Neural progenitor cell (in vitro differentiated cells): ENCODE measurements at regions not wholly inside any gene's neighbourhood (a gene's known extent, or its start where the extent isn't known, plus 50 kb on each side); places are given as distances from the start of the nearest gene placed in this dataset.

Experiments
- DNase-seq: peaks from one replicate; pipeline ENCODE4 v3.0.0-alpha.2; 2016; ENCODE audit warnings: low spot score
- H2AFZ ChIP-seq: fragments of 200-600 bp; sonication (generic); replicated peaks from 2 replicates; pipeline ENCODE4 v1.6.1; 2016; ENCODE audit warnings: antibody characterized with exemption
- H3F3A ChIP-seq: fragments of 200-600 bp; sonication (generic); 2 replicates; pipeline ENCODE4 v1.6.1; 2016; ENCODE audit warnings: antibody characterized with exemption, low read depth
- H3K27ac ChIP-seq: fragments of 200-600 bp; sonication (generic); 2 replicates; pipeline ENCODE4 v1.5.1; 2016; ENCODE audit warnings: mild to moderate bottlenecking
- H3K27me3 ChIP-seq: fragments of 200-600 bp; sonication (generic); 2 replicates; pipeline ENCODE4 v1.6.1; 2016; ENCODE audit warnings: mild to moderate bottlenecking, moderate library complexity
- H3K36me3 ChIP-seq: fragments of 200-600 bp; sonication (generic); 2 replicates; pipeline ENCODE4 v1.5.1; 2016
- H3K4me1 ChIP-seq: fragments of 200-600 bp; sonication (generic); 2 replicates; pipeline ENCODE4 v1.6.1; 2016; ENCODE audit warnings: mixed run types
- H3K4me2 ChIP-seq: fragments of 200-600 bp; sonication (generic); 2 replicates; pipeline ENCODE4 v1.6.1; 2016
- H3K4me3 ChIP-seq: fragments of 200-600 bp; sonication (generic); 2 replicates; pipeline ENCODE4 v1.5.1; 2016
- H3K79me2 ChIP-seq: fragments of 200-600 bp; sonication (generic); 2 replicates; pipeline ENCODE4 v1.6.1; 2016; ENCODE audit warnings: low read depth
- H3K9ac ChIP-seq: fragments of 200-600 bp; sonication (generic); 2 replicates; pipeline ENCODE4 v1.6.1; 2016
- H3K9me3 ChIP-seq: fragments of 200-600 bp; sonication (generic); 2 replicates; pipeline ENCODE4 v1.5.1; 2016; ENCODE audit warnings: low read depth
- H4K20me1 ChIP-seq: fragments of 200-600 bp; sonication (generic); 2 replicates; pipeline ENCODE4 v1.6.1; 2016; ENCODE audit warnings: low read depth
- H3K27ac Mint-ChIP-seq: 3 replicates; pipeline ENCODE4 v1.8.0; 2021; ENCODE audit warnings: mixed read lengths
- H3K27me3 Mint-ChIP-seq: 2 replicates; pipeline ENCODE4 v1.8.0; 2022; ENCODE audit warnings: low read depth, mild to moderate bottlenecking, inconsistent platforms, moderate library complexity, mixed read lengths; ENCODE audit not compliant: insufficient read depth
- H3K36me3 Mint-ChIP-seq: 3 replicates; pipeline ENCODE4 v1.8.0; 2021; ENCODE audit warnings: mixed read lengths
- H3K4me1 Mint-ChIP-seq: 3 replicates; pipeline ENCODE4 v1.8.0; 2021; ENCODE audit warnings: mixed read lengths
- H3K4me3 Mint-ChIP-seq: 3 replicates; pipeline ENCODE4 v1.8.0; 2021; ENCODE audit warnings: mild to moderate bottlenecking, moderate library complexity, mixed read lengths
- H3K9me3 Mint-ChIP-seq: 3 replicates; pipeline ENCODE4 v1.8.0; 2020; ENCODE audit warnings: mixed read lengths
- CTCF ChIP-seq: fragments of 200-600 bp; sonication (generic); IDR thresholded peaks from 2 replicates; pipeline ENCODE4 v1.5.1; 2017; ENCODE audit warnings: antibody characterized with exemption, mild to moderate bottlenecking
- EZH2 ChIP-seq: fragments of 200-600 bp; sonication (generic); IDR thresholded peaks from 2 replicates; pipeline ENCODE4 v1.6.1; 2017; ENCODE audit warnings: antibody characterized with exemption, mild to moderate bottlenecking, moderate library complexity
- EZH2phosphoT487 ChIP-seq: fragments of 200-600 bp; sonication (generic); IDR thresholded peaks from 2 replicates; pipeline ENCODE4 v1.6.1; 2017; ENCODE audit warnings: antibody characterized with exemption

DNA sequence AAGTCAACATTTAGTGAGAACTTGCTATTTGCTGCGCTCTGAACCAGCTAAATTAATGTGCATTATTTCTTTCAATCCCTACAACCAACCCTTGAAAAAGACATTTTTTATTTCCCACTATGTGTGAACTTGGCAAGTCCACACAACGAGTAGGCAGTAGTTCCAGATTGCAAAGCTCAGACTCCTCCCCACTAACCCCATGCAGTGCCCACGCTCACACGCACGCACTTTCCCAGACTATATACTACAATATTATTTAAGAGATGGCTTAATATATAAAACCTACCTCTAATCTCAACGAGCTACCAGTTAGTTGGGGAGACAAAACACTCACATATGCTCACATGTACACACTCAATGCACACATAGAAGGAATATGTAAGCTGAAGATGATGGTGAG is 671.2 kb downstream of the LMO4 start:
- Histone ChIP-seq H2AFZ (no peak overlapping the region), H3K27me3 (no peaks in the 10 kb centered on the region), H3K27ac (no peak overlapping the region), H3K4me3 (no peak overlapping the region), H3K79me2 (no peaks in the 10 kb centered on the region), H3K4me2 (no peak overlapping the region), H3K36me3 (no peaks in the 10 kb centered on the region), H3K9ac (no peak overlapping the region), H3F3A (no peaks in the 10 kb centered on the region), H3K9me3 (no peaks in the 10 kb centered on the region), H3K4me1 (no peaks in the 10 kb centered on the region), H4K20me1 (no peaks in the 10 kb centered on the region)
- TF ChIP-seq CTCF (no peak), EZH2phosphoT487 (no peak), EZH2 (no peak)
- H3K27me3 Mint-ChIP-seq, result no peaks in the 10 kb centered on the region
- no peaks in the 10 kb centered on the region for H3K9me3 Mint-ChIP-seq
- no peaks in the 10 kb centered on the region for H3K36me3 Mint-ChIP-seq
- no peak overlapping the region for H3K27ac Mint-ChIP-seq
- no peak for DNase-seq
- no peak overlapping the region for H3K4me3 Mint-ChIP-seq
- no peaks in the 10 kb centered on the region for H3K4me1 Mint-ChIP-seq

- no peaks in the 10 kb centered on the region for H3K9me3 ChIP-seq
- H3K4me3 ChIP-seq, result no peak overlapping the region
- no peak overlapping the region for H3K9ac ChIP-seq
- no peak overlapping the region for H3K27ac ChIP-seq
- no peak overlapping the region for H3K27ac Mint-ChIP-seq
- H4K20me1 ChIP-seq, result no peaks in the 10 kb centered on the region
- no peaks in the 10 kb centered on the region for H3K36me3 Mint-ChIP-seq
- H3K27me3 Mint-ChIP-seq, result no peaks in the 10 kb centered on the region
- H3K9me3 Mint-ChIP-seq, result no peaks in the 10 kb centered on the region
- H3F3A ChIP-seq, result no peaks in the 10 kb centered on the region
- no peaks in the 10 kb centered on the region for H3K36me3 ChIP-seq
- no peaks in the 10 kb centered on the region for H3K79me2 ChIP-seq
- no peak overlapping the region for H3K4me3 Mint-ChIP-seq
- DNase-seq, result no peak
- H3K4me1 ChIP-seq, result no peaks in the 10 kb centered on the region
- H3K4me2 ChIP-seq, result no peak overlapping the region
- H3K4me1 Mint-ChIP-seq, result no peaks in the 10 kb centered on the region
- TF ChIP-seq CTCF (no peak), EZH2phosphoT487 (no peak), EZH2 (no peak)
- H3K27me3 ChIP-seq, result no peaks in the 10 kb centered on the region
- H2AFZ ChIP-seq, result no peak overlapping the region
Observed at GRCh38 chr1:88001460-88001859, 672.8 kb downstream of the LMO4 start.

DNA sequence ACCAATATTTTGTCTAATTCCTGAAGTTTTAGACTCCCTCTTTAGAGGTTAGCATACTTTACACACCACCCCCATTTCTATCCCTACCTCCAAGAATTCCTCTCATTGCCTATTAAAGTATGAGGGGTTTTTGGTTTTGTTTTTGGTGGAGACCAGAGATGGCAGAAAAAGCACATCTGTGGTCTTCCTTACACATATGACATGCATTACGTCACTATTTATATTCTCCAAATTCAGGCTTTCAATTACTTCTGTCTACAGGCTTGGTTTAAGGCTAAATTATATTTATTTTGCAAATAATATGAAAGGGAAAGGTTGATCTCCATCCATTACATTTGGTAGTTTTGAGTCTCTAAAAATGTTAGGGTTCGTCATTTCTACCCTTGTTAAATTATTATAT is 674.6 kb downstream of the LMO4 start:
- TF ChIP-seq EZH2phosphoT487, result no peak
- no peak for TF ChIP-seq CTCF
- TF ChIP-seq EZH2, result no peak
- Histone ChIP-seq H3K4me1 (no peaks in the 10 kb centered on the region), H3K4me3 (no peak overlapping the region), H3K27ac (no peak overlapping the region), H3K79me2 (no peaks in the 10 kb centered on the region), H4K20me1 (no peaks in the 10 kb centered on the region), H3F3A (no peaks in the 10 kb centered on the region), H3K36me3 (no peaks in the 10 kb centered on the region), H2AFZ (no peak overlapping the region), H3K9ac (no peak overlapping the region), H3K4me2 (no peak overlapping the region), H3K27me3 (no peaks in the 10 kb centered on the region), H3K9me3 (no peaks in the 10 kb centered on the region)
- H3K4me3 Mint-ChIP-seq, result no peak overlapping the region
- no peaks in the 10 kb centered on the region for H3K36me3 Mint-ChIP-seq
- no peaks in the 10 kb centered on the region for H3K9me3 Mint-ChIP-seq
- H3K27me3 Mint-ChIP-seq, result no peaks in the 10 kb centered on the region
- no peak overlapping the region for H3K27ac Mint-ChIP-seq
- no peak for DNase-seq
- no peaks in the 10 kb centered on the region for H3K4me1 Mint-ChIP-seq

DNA sequence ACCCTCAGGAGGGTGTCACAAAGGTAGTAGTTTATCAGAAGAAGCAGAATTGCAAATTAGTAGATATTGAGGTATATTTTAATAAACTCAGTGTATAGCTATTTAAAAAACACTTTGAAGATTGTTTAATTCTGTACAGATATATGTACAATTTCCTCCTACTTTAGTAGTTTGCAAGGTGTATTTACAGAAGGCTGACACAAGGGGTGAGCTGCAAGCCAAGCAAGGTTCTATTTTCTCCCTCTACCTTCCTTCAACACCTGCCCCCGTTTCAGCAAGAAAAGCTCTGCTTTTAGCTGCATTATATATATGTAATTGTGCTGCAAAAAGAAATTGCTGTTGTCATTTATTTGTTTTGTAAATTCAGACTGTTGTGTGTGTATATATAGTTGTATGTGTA is 674.2 kb upstream of the PKN2 start:
- no peak for DNase-seq
- Mint-ChIP-seq H3K36me3 (no peaks in the 10 kb centered on the region), H3K9me3 (no peaks in the 10 kb centered on the region), H3K27ac (no peak overlapping the region), H3K4me1 (no peaks in the 10 kb centered on the region), H3K4me3 (no peak overlapping the region), H3K27me3 (no peaks in the 10 kb centered on the region)
- H3K36me3 ChIP-seq, result no peaks in the 10 kb centered on the region
- no peaks in the 10 kb centered on the region for H3F3A ChIP-seq
- H3K27me3 ChIP-seq, result no peaks in the 10 kb centered on the region
- H3K9ac ChIP-seq, result no peak overlapping the region
- no peak for TF ChIP-seq EZH2phosphoT487
- TF ChIP-seq CTCF, result peak; percentile 4
- TF ChIP-seq EZH2, result no peak
- H3K79me2 ChIP-seq, result no peaks in the 10 kb centered on the region
- H3K9me3 ChIP-seq, result no peaks in the 10 kb centered on the region
- no peak overlapping the region for H3K27ac ChIP-seq
- H4K20me1 ChIP-seq, result no peaks in the 10 kb centered on the region
- H3K4me2 ChIP-seq, result no peak overlapping the region
- H3K4me1 ChIP-seq, result no peaks in the 10 kb centered on the region
- no peak overlapping the region for H2AFZ ChIP-seq
- no peak overlapping the region for H3K4me3 ChIP-seq
